H1 (cell line): ENCODE measurements at regions not wholly inside any gene's neighbourhood (a gene's known extent, or its start where the extent isn't known, plus 50 kb on each side); places are given as distances from the start of the nearest gene placed in this dataset.

Source experiments
- RNF2 ChIP-seq: fragments of 200-900, 300-1000 bp; sonication (generic); IDR thresholded peaks from 2 replicates; pipeline ENCODE4 v1.7.1; 2016; ENCODE audit warnings: borderline replicate concordance, low read depth, mild to moderate bottlenecking, antibody characterized with exemption, low read length; ENCODE audit not compliant: poor library complexity, severe bottlenecking; ENCODE audit errors: missing control alignments
- RXRA ChIP-seq: IDR thresholded peaks from 2 replicates; pipeline ENCODE4 v1.6.1; 2011; ENCODE audit warnings: low read depth, mild to moderate bottlenecking, low read length, moderate library complexity; ENCODE audit not compliant: insufficient read depth
- TF ChIP-seq, protein P1 (sequence below), 3 experiments: IDR thresholded peaks; 1 replicate in 2 of 3; 2 replicates in 1 of 3; pipeline versions ENCODE4 v1.5.1 to v1.6.1; 2011; ENCODE audit warnings: low read length in 3 of 3, mild to moderate bottlenecking in 3 of 3, inconsistent platforms in 2 of 3, low read depth in 1 of 3, moderate library complexity in 1 of 3; ENCODE audit not compliant: insufficient read depth in 1 of 3; ENCODE audit errors: control extremely low read depth in 1 of 3

DNA sequence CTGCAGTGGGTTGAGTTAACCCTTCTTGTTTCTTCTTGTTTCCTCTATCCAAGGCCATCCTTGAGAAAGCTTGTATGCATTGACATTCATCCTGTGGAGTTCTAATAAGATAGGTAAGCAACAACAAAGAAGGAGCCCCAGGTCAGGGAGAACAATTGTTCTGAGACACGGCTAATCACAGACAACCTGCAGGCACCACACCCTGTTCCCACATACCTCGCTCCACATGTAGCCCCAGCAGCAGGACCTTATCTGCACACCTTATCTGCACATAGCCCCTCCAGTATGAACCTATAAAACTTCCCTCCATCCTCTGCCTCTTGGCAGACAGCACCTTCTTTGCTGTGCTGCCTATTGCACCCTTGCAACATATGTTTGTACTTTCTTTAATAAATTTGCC lies 129.1 kb downstream of the MSL3 start (continued):
- TF ChIP-seq RXRA (no peak), RNF2 (no peak)
- TF ChIP-seq, protein P1, sequence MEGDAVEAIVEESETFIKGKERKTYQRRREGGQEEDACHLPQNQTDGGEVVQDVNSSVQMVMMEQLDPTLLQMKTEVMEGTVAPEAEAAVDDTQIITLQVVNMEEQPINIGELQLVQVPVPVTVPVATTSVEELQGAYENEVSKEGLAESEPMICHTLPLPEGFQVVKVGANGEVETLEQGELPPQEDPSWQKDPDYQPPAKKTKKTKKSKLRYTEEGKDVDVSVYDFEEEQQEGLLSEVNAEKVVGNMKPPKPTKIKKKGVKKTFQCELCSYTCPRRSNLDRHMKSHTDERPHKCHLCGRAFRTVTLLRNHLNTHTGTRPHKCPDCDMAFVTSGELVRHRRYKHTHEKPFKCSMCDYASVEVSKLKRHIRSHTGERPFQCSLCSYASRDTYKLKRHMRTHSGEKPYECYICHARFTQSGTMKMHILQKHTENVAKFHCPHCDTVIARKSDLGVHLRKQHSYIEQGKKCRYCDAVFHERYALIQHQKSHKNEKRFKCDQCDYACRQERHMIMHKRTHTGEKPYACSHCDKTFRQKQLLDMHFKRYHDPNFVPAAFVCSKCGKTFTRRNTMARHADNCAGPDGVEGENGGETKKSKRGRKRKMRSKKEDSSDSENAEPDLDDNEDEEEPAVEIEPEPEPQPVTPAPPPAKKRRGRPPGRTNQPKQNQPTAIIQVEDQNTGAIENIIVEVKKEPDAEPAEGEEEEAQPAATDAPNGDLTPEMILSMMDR (IDR thresholded peaks at IDR 0.05; ENCODE audit: control extremely low read depth in 1 of 3, insufficient read depth in 1 of 3, low read depth in 1 of 3, low read length in 3 of 3): no peak
